Lower lobe of right lung (tissue), 2 donors: ENCODE measurements at regions not wholly inside any gene's neighbourhood (a gene's known extent, or its start where the extent isn't known, plus 50 kb on each side); places are given as distances from the start of the nearest gene placed in this dataset.

Experiments
- ATAC-seq, 2 donors: fragments of 200-7000 bp; cut with Tn5 transposase; one replicate each; pipeline ENCODE4 v1.9.1; 2020 to 2022; ENCODE audit warnings: mild to moderate bottlenecking in 2 of 2, moderate library complexity in 2 of 2
- DNase-seq: peaks from one replicate; pipeline ENCODE4 v3.0.0-alpha.2; 2020
- H3K27ac ChIP-seq: fragments of 200-600 bp; one replicate; pipeline ENCODE4 v1.8.0; 2022
- H3K27me3 ChIP-seq: fragments of 200-600 bp; one replicate; pipeline ENCODE4 v1.8.0; 2022; ENCODE audit warnings: low read depth
- H3K36me3 ChIP-seq: fragments of 200-600 bp; one replicate; pipeline ENCODE4 v1.8.0; 2022; ENCODE audit warnings: mild to moderate bottlenecking
- H3K4me1 ChIP-seq: fragments of 200-600 bp; one replicate; pipeline ENCODE4 v1.8.0; 2022
- H3K4me3 ChIP-seq: fragments of 200-600 bp; one replicate; pipeline ENCODE4 v1.8.0; 2022; ENCODE audit warnings: mild to moderate bottlenecking
- H3K9me3 ChIP-seq: fragments of 200-600 bp; one replicate; pipeline ENCODE4 v1.8.0; 2022
- CTCF ChIP-seq: fragments of 200-600 bp; IDR thresholded peaks from one replicate; pipeline ENCODE4 v1.8.0; 2022; ENCODE audit warnings: antibody characterized with exemption, mild to moderate bottlenecking
- intact Hi-C: fragments of 100-400 bp; cut with DNase I; formaldehyde crosslinking; loops from one replicate; pipeline ENCODE4 v1.11.0; 2022
- donor health status: DM: no; HTN: yes; CAD: no; lungs with severe emphysema.

GRCh38 chr20:40925829-40926510 lies 102.7 kb upstream of the TOP1 start:
- Histone ChIP-seq H3K4me3 (no peak overlapping the region), H3K27me3 (no peaks in the 10 kb centered on the region), H3K9me3 (no peaks in the 10 kb centered on the region), H3K36me3 (no peaks in the 10 kb centered on the region), H3K27ac (no peak overlapping the region), H3K4me1 (no peaks in the 10 kb centered on the region)
- DNase-seq, result no peak
- no peak for TF ChIP-seq CTCF
- no peak for ATAC-seq
- intact Hi-C loops, result no loop called here

DNA sequence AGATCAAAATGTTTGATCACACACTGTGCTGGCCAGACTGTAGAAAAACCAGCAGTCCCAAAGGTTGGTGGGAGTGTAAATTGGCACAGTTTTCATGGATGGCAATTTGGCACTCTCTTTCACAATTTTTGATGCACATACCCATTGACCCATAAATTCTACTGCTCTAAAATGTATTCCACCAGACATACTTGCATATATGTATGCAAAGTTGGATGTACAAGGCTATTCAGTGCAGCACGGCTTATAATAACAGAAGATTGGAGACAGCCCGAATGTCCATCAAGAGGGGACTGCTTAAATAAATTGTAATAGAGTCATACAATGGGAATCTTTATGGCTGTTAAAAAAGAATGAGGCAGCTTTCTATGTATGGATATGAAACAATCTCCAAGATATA lies 101.7 kb upstream of the TOP1 start:
- Histone ChIP-seq H3K36me3 (no peaks in the 10 kb centered on the region), H3K9me3 (no peaks in the 10 kb centered on the region), H3K27me3 (no peaks in the 10 kb centered on the region), H3K27ac (no peak overlapping the region), H3K4me3 (no peak overlapping the region), H3K4me1 (no peaks in the 10 kb centered on the region)
- DNase-seq (no peak), ATAC-seq (no peak)
- TF ChIP-seq CTCF, result no peak
- intact Hi-C loops, result no loop called here

DNA sequence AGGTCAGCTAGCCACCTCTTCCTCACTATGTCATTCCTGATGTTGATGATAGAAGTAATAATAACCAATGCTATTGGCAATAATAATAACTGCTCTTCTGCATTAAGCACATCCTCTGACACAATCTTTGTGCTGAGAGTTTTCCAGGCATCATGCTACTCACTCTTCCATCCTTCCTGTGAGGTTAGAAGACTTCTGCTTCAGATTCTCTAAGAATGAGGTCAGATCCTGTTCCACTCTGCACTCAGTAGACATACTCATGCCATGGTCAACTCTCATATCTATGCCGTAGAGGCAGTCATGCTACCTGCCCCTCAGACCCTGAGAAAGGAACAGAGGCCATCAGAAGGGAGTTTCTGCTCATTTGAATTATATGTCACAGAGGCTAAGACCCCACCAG lies 98.1 kb upstream of the TOP1 start:
- no peaks in the 10 kb centered on the region for H3K9me3 ChIP-seq
- no peak for ATAC-seq
- no peak for TF ChIP-seq CTCF
- no peak overlapping the region for H3K4me3 ChIP-seq
- intact Hi-C loops, result no loop called here
- no peak overlapping the region for H3K27ac ChIP-seq
- no peak for DNase-seq
- no peaks in the 10 kb centered on the region for H3K27me3 ChIP-seq
- H3K4me1 ChIP-seq, result no peaks in the 10 kb centered on the region
- H3K36me3 ChIP-seq, result no peaks in the 10 kb centered on the region

GRCh38 chr20:40931410-40932044 lies 97.1 kb upstream of the TOP1 start:
- Histone ChIP-seq H3K36me3 (no peaks in the 10 kb centered on the region), H3K9me3 (no peaks in the 10 kb centered on the region), H3K4me1 (no peaks in the 10 kb centered on the region), H3K4me3 (no peak overlapping the region), H3K27ac (no peak overlapping the region), H3K27me3 (no peaks in the 10 kb centered on the region)
- ATAC-seq (no peak), DNase-seq (no peak)
- TF ChIP-seq CTCF, result no peak
- intact Hi-C loops, result no loop called here

GRCh38 chr20:40932436-40932835 lies 96.2 kb upstream of the TOP1 start:
- no peak overlapping the region for H3K27ac ChIP-seq
- H3K4me3 ChIP-seq, result no peak overlapping the region
- no peaks in the 10 kb centered on the region for H3K36me3 ChIP-seq
- ATAC-seq (no peak), DNase-seq (no peak)
- H3K9me3 ChIP-seq, result no peaks in the 10 kb centered on the region
- TF ChIP-seq CTCF, result no peak
- intact Hi-C loops, result no loop called here
- H3K4me1 ChIP-seq, result no peaks in the 10 kb centered on the region
- no peaks in the 10 kb centered on the region for H3K27me3 ChIP-seq
